ENCODE measurements at regions not wholly inside any gene's neighbourhood (a gene's known extent, or its start where the extent isn't known, plus 50 kb on each side); places are given as distances from the start of the nearest gene placed in this dataset.

- TF ChIP-seq, protein P1, sequence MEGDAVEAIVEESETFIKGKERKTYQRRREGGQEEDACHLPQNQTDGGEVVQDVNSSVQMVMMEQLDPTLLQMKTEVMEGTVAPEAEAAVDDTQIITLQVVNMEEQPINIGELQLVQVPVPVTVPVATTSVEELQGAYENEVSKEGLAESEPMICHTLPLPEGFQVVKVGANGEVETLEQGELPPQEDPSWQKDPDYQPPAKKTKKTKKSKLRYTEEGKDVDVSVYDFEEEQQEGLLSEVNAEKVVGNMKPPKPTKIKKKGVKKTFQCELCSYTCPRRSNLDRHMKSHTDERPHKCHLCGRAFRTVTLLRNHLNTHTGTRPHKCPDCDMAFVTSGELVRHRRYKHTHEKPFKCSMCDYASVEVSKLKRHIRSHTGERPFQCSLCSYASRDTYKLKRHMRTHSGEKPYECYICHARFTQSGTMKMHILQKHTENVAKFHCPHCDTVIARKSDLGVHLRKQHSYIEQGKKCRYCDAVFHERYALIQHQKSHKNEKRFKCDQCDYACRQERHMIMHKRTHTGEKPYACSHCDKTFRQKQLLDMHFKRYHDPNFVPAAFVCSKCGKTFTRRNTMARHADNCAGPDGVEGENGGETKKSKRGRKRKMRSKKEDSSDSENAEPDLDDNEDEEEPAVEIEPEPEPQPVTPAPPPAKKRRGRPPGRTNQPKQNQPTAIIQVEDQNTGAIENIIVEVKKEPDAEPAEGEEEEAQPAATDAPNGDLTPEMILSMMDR (IDR thresholded peaks at IDR 0.05; ENCODE audit: low read depth, low read length) = no peak
- TF ChIP-seq MYC (IDR thresholded peaks at IDR 0.05; ENCODE audit: low read depth, low read length) (no peak), POLR2A (IDR thresholded peaks at IDR 0.05; ENCODE audit: extremely low read depth, insufficient read length) (no peak)
Measured at GRCh38 chr18:5091741-5092140, 105.3 kb downstream of the AKAIN1 start.

Measured in NB4 (cell line).